Body of pancreas (tissue), 4 donors: ENCODE measurements at regions not wholly inside any gene's neighbourhood (a gene's known extent, or its start where the extent isn't known, plus 50 kb on each side); places are given as distances from the start of the nearest gene placed in this dataset.

Experiments used
- ATAC-seq: fragments of 150-250 bp; one replicate; pipeline ENCODE4 v1.9.1; 2016
- DNase-seq, 4 donors: peaks; one replicate each; pipeline ENCODE4 v3.0.0-alpha.2; 2019
- H3K27ac ChIP-seq, 4 donors: fragments of 200-600 bp; sonication (generic); 1 replicate in 3 of 4; 2 replicates in 1 of 4; pipeline versions ENCODE4 v1.5.1 to v1.6.1; 2016 to 2019; ENCODE audit warnings: mild to moderate bottlenecking in 1 of 4, mixed read lengths in 1 of 4, moderate library complexity in 1 of 4
- H3K27me3 ChIP-seq, 2 donors: fragments of 200-600 bp; sonication (generic); one replicate each; pipeline ENCODE4 v1.6.0; 2016; ENCODE audit warnings: mild to moderate bottlenecking in 1 of 2
- H3K36me3 ChIP-seq, 2 donors: fragments of 200-600 bp; sonication (generic); replicated peaks in 1 of 2; 2 replicates each; pipeline ENCODE4 v1.5.1; 2016; ENCODE audit warnings: low read depth in 2 of 2; ENCODE audit not compliant: insufficient read depth in 1 of 2
- H3K4me1 ChIP-seq: fragments of 200-600 bp; sonication (generic); one replicate; pipeline ENCODE4 v1.6.0; 2016
- H3K4me3 ChIP-seq, 2 donors: fragments of 200-600 bp; sonication (generic); 1 replicate in 1 of 2; 2 replicates in 1 of 2; pipeline ENCODE4 v1.5.1; 2016 to 2019
- H3K9me3 ChIP-seq, 3 donors: fragments of 200-600 bp; sonication (generic); 1 replicate in 2 of 3; 2 replicates in 1 of 3; pipeline ENCODE4 v1.5.1; 2016
- POLR2A ChIP-seq, 3 donors: fragments of 450-650 bp; IDR thresholded peaks; one replicate each; pipeline ENCODE4 v1.6.1; 2016; ENCODE audit warnings: antibody characterized with exemption in 3 of 3, mild to moderate bottlenecking in 2 of 3
- WGBS, 2 donors: methylation state at CpG; one replicate each; pipeline ENCODE4 v1.1.5; 2017; 5-methylcytosine and 5-hydroxymethylcytosine counted together
- intact Hi-C: fragments of 100-400 bp; cut with DNase I; formaldehyde crosslinking; loops from one replicate; pipeline ENCODE4 v1.15.1; 2023
- TF ChIP-seq, protein P1 (sequence below), 7 experiments: fragments of 450-650 bp in 4 of 7; fragments of 200-600 bp in 3 of 7; sonication (generic) in 3 of 7; IDR thresholded peaks; one replicate each; pipeline ENCODE4 v1.5.1; 2016 to 2019; ENCODE audit warnings: antibody characterized with exemption in 7 of 7

GRCh38 chr1:78240755-78241154 lies 195.0 kb downstream of the GIPC2 start:
- H3K9me3 ChIP-seq, result no peaks in the 10 kb centered on the region
- H3K36me3 ChIP-seq, result no peaks in the 10 kb centered on the region
- ATAC-seq, result peak; percentile 11
- H3K27me3 ChIP-seq, result no peaks in the 10 kb centered on the region
- TF ChIP-seq POLR2A (IDR thresholded peaks at IDR 0.05), result no peak
- TF ChIP-seq, protein P1, sequence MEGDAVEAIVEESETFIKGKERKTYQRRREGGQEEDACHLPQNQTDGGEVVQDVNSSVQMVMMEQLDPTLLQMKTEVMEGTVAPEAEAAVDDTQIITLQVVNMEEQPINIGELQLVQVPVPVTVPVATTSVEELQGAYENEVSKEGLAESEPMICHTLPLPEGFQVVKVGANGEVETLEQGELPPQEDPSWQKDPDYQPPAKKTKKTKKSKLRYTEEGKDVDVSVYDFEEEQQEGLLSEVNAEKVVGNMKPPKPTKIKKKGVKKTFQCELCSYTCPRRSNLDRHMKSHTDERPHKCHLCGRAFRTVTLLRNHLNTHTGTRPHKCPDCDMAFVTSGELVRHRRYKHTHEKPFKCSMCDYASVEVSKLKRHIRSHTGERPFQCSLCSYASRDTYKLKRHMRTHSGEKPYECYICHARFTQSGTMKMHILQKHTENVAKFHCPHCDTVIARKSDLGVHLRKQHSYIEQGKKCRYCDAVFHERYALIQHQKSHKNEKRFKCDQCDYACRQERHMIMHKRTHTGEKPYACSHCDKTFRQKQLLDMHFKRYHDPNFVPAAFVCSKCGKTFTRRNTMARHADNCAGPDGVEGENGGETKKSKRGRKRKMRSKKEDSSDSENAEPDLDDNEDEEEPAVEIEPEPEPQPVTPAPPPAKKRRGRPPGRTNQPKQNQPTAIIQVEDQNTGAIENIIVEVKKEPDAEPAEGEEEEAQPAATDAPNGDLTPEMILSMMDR (IDR thresholded peaks at IDR 0.05), result no peak
- no peak overlapping the region for H3K4me3 ChIP-seq
- no peak for DNase-seq
- 51 to 56% methylated on average over 3 of the region's 3 CpGs for WGBS, 2 donors
- intact Hi-C loops, result no loop called here
- H3K4me1 ChIP-seq, result peaks cover 20% of the 10 kb centered on the region
- H3K27ac ChIP-seq, result no peak overlapping the region

DNA sequence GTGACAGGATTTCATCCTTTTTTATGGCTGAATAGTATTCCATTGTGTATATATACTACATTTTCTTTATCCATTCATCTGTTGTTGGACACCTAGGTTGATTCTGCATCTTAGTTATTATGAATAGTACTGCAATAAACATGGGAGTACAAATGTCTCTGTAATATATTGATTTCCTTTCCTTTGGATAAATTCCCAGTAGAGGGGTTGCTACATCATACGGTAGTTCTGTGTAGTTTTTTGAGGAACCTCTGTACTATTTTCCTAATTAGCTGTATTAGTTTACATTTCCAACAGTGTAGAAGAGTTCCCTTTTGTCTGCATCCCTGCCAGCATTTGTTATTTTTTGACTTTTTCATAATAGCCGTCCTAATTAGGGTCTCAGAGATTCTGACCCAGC lies 201.3 kb downstream of the GIPC2 start:
- H3K27ac ChIP-seq, result no peak overlapping the region
- intact Hi-C loops, result no loop called here
- DNase-seq, result no peak
- WGBS, 2 donors, result 39 to 63% methylated on average over 2 of the region's 2 CpGs
- H3K4me3 ChIP-seq, result no peak overlapping the region
- H3K36me3 ChIP-seq, result no peaks in the 10 kb centered on the region
- no peak for ATAC-seq
- H3K4me1 ChIP-seq, result no peaks in the 10 kb centered on the region
- TF ChIP-seq, protein P1 (IDR thresholded peaks at IDR 0.05), result no peak
- TF ChIP-seq POLR2A (IDR thresholded peaks at IDR 0.05), result no peak
- H3K9me3 ChIP-seq, result no peaks in the 10 kb centered on the region
- H3K27me3 ChIP-seq, result no peaks in the 10 kb centered on the region

- WGBS, 2 donors, result 56 to 78% methylated on average over 4 of the region's 4 CpGs
- ATAC-seq, result no peak
Observed at GRCh38 chr1:78250201-78250600, 204.4 kb downstream of the GIPC2 start.

DNA sequence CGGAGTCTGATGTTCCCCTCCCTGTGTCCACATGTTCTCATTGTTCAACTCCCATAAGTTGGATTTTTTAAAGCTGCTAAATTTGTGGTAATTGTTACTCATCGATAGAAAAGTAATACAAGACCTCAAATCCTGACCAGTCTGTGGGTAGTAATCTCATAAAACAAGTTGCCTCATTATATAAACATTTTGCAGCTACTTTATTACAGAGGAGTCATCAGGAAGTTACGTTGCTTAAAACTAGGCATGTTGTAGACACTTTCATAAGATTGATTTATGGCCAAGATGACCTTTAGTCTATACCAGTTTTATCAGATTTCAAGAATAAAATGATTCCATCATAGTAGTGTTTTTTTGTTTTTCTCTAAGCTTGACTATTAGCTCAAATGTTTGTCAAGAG lies 208.8 kb downstream of the GIPC2 start:
- no peaks in the 10 kb centered on the region for H3K36me3 ChIP-seq
- H3K4me1 ChIP-seq, result no peaks in the 10 kb centered on the region
- H3K4me3 ChIP-seq, result no peak overlapping the region
- intact Hi-C loops, result no loop called here
- TF ChIP-seq, protein P1 (IDR thresholded peaks at IDR 0.05), result no peak
- TF ChIP-seq POLR2A (IDR thresholded peaks at IDR 0.05), result no peak
- no peaks in the 10 kb centered on the region for H3K9me3 ChIP-seq
- no peaks in the 10 kb centered on the region for H3K27me3 ChIP-seq
- no peak for ATAC-seq
- 72 to 74% methylated on average over 3 of the region's 3 CpGs for WGBS, 2 donors
- no peak overlapping the region for H3K27ac ChIP-seq
- no peak for DNase-seq

More at GRCh38 chr1:78250201-78250600, 204.4 kb downstream of the GIPC2 start:
- no peaks in the 10 kb centered on the region for H3K9me3 ChIP-seq
- intact Hi-C loops, result no loop called here
- H3K36me3 ChIP-seq, result no peaks in the 10 kb centered on the region
- no peaks in the 10 kb centered on the region for H3K4me1 ChIP-seq
- DNase-seq, result no peak
- H3K27ac ChIP-seq, result no peak overlapping the region
- no peak overlapping the region for H3K4me3 ChIP-seq
- TF ChIP-seq, protein P1 (IDR thresholded peaks at IDR 0.05), result no peak
- TF ChIP-seq POLR2A (IDR thresholded peaks at IDR 0.05), result no peak
- H3K27me3 ChIP-seq, result no peaks in the 10 kb centered on the region

GRCh38 chr1:78255383-78255782 lies 209.6 kb downstream of the GIPC2 start:
- H3K9me3 ChIP-seq, result peaks cover 0 to 6% (median 0%) of the 10 kb centered on the region in 3 donors
- WGBS, 2 donors, result 79 to 84% methylated on average over 2 of the region's 2 CpGs
- ATAC-seq, result no peak

More at GRCh38 chr1:78255383-78255782, 209.6 kb downstream of the GIPC2 start:
- Histone ChIP-seq H3K4me3 (no peak overlapping the region), H3K27ac (no peak overlapping the region), H3K4me1 (no peaks in the 10 kb centered on the region), H3K36me3 (no peaks in the 10 kb centered on the region), H3K27me3 (no peaks in the 10 kb centered on the region)
- TF ChIP-seq POLR2A (IDR thresholded peaks at IDR 0.05), result no peak
- no peak for DNase-seq
- intact Hi-C loops, result no loop called here
